Kidney (tissue), 13 donors: ENCODE measurements at regions not wholly inside any gene's neighbourhood (a gene's known extent, or its start where the extent isn't known, plus 50 kb on each side); places are given as distances from the start of the nearest gene placed in this dataset.
A peak's percentile ranks its signal among the peaks of the same experiment; 100 is the strongest.

ENCODE experiments used
- DNase-seq, 5 donors: peaks; one replicate each; pipeline ENCODE4 v3.0.0-alpha.2; 2013 to 2020
- FAIRE-seq: peaks from 2 replicates; lab custom pipeline; 2012; peaks lifted over from hg19 to GRCh38; lab: Jason Lieb, UNC
- H3K27ac ChIP-seq, 2 donors: one replicate each; pipeline ENCODE4 v1.7.0; 2013; ENCODE audit warnings: low read depth in 2 of 2, low read length in 2 of 2, inconsistent platforms in 1 of 2
- H3K27me3 ChIP-seq: one replicate; pipeline ENCODE4 v1.7.1; 2013; ENCODE audit warnings: low read length, inconsistent platforms; ENCODE audit not compliant: control insufficient read depth, insufficient read depth
- H3K36me3 ChIP-seq, 3 donors: one replicate each; pipeline versions ENCODE4 v1.7.0 to v1.7.1; 2013; ENCODE audit warnings: low read length in 3 of 3, control low read depth in 1 of 3, inconsistent platforms in 1 of 3; ENCODE audit not compliant: insufficient read depth in 3 of 3, control insufficient read depth in 2 of 3
- H3K4me1 ChIP-seq, 3 donors: one replicate each; pipeline versions ENCODE4 v1.7.0 to v1.7.1; 2013; ENCODE audit warnings: low read length in 3 of 3, inconsistent platforms in 1 of 3, low read depth in 1 of 3; ENCODE audit not compliant: control insufficient read depth in 2 of 3, insufficient read depth in 2 of 3
- H3K4me3 ChIP-seq, 3 donors: one replicate each; pipeline versions ENCODE4 v1.7.0 to v1.8.1; 2013; ENCODE audit warnings: low read length in 3 of 3, control low read depth in 1 of 3, inconsistent platforms in 1 of 3
- H3K9ac ChIP-seq, 3 donors: one replicate each; pipeline versions ENCODE4 v1.7.0 to v1.7.1; 2013; ENCODE audit warnings: low read length in 3 of 3, control low read depth in 1 of 3, inconsistent platforms in 1 of 3
- H3K9me3 ChIP-seq, 3 donors: one replicate each; pipeline versions ENCODE4 v1.7.0 to v1.7.1; 2013; ENCODE audit warnings: low read length in 3 of 3, control low read depth in 1 of 3, inconsistent platforms in 1 of 3; ENCODE audit not compliant: control insufficient read depth in 2 of 3, insufficient read depth in 1 of 3
- intact Hi-C: fragments of 100-400 bp; cut with DNase I; formaldehyde crosslinking; loops from one replicate; pipeline ENCODE4 v1.11.1; 2022
- TF ChIP-seq, protein P1 (sequence below): IDR thresholded peaks from 3 replicates; pipeline ENCODE4 v1.5.1; 2012; ENCODE audit warnings: mild to moderate bottlenecking, moderate library complexity, borderline replicate concordance; ENCODE audit not compliant: insufficient read depth; ENCODE audit errors: extremely low read depth
- donor health status: control.
- donor health status: control.
- donor health status: control.
- donor health status: control.
- donor health status: control.
- donor health status: DM: yes; HTN: yes; CAD: no.
- donor health status: Normal renal cell carcinoma (clear cell type).

DNA sequence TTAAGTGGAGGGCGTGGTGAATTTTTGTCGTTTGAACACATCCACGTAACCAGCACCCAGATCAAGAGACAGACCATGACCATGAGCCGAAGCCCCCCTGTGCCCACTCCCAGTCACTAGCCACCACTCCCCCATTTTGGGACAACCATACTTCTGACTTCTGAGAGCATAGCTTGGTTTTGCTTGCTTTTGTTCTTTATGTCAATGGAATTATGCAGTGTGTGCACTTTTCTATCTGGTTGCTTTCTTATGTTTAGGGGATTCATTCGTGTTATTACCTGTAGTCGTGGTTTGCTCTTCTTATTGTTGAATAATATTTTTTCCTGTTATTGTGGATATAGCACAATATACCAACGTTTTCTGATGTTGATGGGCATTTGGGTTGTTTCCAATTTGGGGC is 141.7 kb downstream of the GLI2 start:
- Histone ChIP-seq H3K27ac (no peak overlapping the region), H3K9me3 (no peaks in the 10 kb centered on the region), H3K9ac (no peak overlapping the region), H3K4me3 (no peak overlapping the region), H3K36me3 (no peaks in the 10 kb centered on the region), H3K4me1 (peaks cover 0 to 2% (median 0%) of the 10 kb centered on the region in 3 donors), H3K27me3 (no peaks in the 10 kb centered on the region)
- TF ChIP-seq, protein P1, sequence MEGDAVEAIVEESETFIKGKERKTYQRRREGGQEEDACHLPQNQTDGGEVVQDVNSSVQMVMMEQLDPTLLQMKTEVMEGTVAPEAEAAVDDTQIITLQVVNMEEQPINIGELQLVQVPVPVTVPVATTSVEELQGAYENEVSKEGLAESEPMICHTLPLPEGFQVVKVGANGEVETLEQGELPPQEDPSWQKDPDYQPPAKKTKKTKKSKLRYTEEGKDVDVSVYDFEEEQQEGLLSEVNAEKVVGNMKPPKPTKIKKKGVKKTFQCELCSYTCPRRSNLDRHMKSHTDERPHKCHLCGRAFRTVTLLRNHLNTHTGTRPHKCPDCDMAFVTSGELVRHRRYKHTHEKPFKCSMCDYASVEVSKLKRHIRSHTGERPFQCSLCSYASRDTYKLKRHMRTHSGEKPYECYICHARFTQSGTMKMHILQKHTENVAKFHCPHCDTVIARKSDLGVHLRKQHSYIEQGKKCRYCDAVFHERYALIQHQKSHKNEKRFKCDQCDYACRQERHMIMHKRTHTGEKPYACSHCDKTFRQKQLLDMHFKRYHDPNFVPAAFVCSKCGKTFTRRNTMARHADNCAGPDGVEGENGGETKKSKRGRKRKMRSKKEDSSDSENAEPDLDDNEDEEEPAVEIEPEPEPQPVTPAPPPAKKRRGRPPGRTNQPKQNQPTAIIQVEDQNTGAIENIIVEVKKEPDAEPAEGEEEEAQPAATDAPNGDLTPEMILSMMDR = no peak
- intact Hi-C loops = no loop called here
- FAIRE-seq (no peak), DNase-seq (no peak)

DNA sequence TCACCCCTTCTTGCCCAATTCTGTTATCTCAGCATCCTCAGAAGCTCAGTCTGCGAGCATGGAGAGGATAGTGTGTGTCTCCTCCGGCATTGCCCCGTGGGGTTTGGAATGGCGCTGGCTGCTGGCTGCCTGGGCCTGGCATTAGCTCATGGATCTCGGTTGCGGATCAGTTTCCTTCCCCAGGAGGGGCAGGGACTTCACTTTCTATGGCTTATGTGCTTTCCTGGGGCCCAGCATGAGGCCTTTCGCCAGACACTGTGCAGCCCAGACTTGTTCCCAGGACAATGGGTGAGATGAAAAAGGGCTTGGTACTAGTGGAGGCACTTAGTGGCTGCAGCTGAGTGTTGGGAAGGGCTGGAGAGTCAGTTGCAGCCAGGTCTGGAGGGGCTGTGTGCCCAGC is 143.3 kb downstream of the GLI2 start:
- intact Hi-C loops = no loop called here
- no peak for FAIRE-seq

DNA sequence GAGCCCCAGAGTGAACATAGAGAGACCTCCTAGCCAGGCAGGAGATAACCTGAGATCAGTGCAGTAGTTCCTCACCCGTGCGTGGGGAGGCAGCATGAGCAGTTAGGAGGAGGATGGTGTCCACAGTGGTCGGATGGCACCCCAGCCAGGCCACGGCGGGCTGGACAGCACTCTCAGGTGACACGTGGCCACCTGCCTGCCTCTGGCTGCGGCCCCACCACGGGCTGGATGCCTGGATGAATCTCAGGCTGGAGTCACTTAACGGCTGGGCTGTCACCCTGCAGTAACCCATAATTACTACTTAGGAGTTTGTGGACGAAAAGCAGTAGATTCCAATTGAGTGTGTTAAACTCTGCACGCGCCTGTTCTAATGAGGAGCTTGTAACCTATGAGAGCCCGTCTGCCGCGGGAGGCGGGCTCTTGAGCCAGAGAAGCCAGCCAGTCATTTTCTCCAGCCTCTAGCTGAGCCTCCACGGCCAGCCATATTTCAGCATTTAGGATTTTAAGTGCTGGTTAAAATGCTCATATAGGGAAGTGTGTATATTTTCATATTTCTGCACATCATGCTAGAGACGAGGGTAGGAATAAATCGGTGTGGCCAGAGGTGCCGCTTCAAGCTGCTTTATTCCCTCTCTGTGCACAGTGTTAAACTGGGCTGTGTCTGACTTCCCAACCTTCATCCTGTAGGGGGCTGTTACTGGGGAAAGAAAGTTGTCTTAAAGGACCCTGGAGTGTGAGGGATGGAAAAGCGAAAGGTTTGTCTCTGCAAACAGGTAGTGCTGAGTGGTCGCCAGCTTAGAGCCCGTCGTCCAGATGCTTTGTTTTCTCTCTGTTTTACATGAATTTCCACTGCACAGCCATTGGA is 144.0 kb downstream of the GLI2 start:
- no peak overlapping the region for H3K9ac ChIP-seq
- no peak for FAIRE-seq
- peaks cover 0 to 2% (median 0%) of the 10 kb centered on the region in 3 donors for H3K4me1 ChIP-seq
- no peaks in the 10 kb centered on the region for H3K27me3 ChIP-seq
- TF ChIP-seq, protein P1 = no peak
- H3K4me3 ChIP-seq = no peak overlapping the region
- H3K9me3 ChIP-seq = no peaks in the 10 kb centered on the region
- no peak overlapping the region for H3K27ac ChIP-seq
- DNase-seq = peak in 3 of 5 donors; percentile 51 to 75 (median 65)
- no peaks in the 10 kb centered on the region for H3K36me3 ChIP-seq
- intact Hi-C loops = no loop called here

More for the DNA sequence above, 143.3 kb downstream of the GLI2 start:
- TF ChIP-seq, protein P1 = no peak
- no peak for DNase-seq
- Histone ChIP-seq H3K36me3 (no peaks in the 10 kb centered on the region), H3K27ac (no peak overlapping the region), H3K4me1 (peaks cover 0 to 2% (median 0%) of the 10 kb centered on the region in 3 donors), H3K9me3 (no peaks in the 10 kb centered on the region), H3K27me3 (no peaks in the 10 kb centered on the region), H3K9ac (no peak overlapping the region), H3K4me3 (no peak overlapping the region)
